ENCODE measurements at regions not wholly inside any gene's neighbourhood (a gene's known extent, or its start where the extent isn't known, plus 50 kb on each side); places are given as distances from the start of the nearest gene placed in this dataset.

- TF ChIP-seq CTCF (IDR thresholded peaks at IDR 0.05; ENCODE audit: insufficient read depth, low read length, poor library complexity, severe bottlenecking) = no peak
- TF ChIP-seq EZH2phosphoT487 (conservative IDR thresholded peaks at IDR 0.05; ENCODE audit: low read length) = no peak
Observed at GRCh38 chr12:47293406-47293805, 213.6 kb upstream of the AMIGO2 start.
